Activated gamma-delta T cell treated with anti-CD3 and anti-CD28 coated beads, Interleukin-2, amount 50 U/mL, for 16 hours (primary cell): ENCODE measurements at regions not wholly inside any gene's neighbourhood (a gene's known extent, or its start where the extent isn't known, plus 50 kb on each side); places are given as distances from the start of the nearest gene placed in this dataset.
"Not testable (repeated sequence)": the region's sequence is repeated elsewhere in the genome, so short reads cannot be mapped to it uniquely, and the experiment has no call there.

Experiments used
- DNase-seq: peaks from one replicate; pipeline ENCODE4 v3.0.0-alpha.2; 2020; ENCODE audit warnings: low read depth

GRCh38 chr13:50274181-50274580 is 258.9 kb downstream of the KCNRG start:
- DNase-seq: no peak

- DNase-seq: no peak
Measured at GRCh38 chr13:50275392-50276063, 260.3 kb downstream of the KCNRG start.

GRCh38 chr13:50276550-50276949 is 261.3 kb downstream of the KCNRG start:
- DNase-seq: no peak

GRCh38 chr13:50277127-50277526 is 261.9 kb downstream of the KCNRG start:
- DNase-seq: no peak

GRCh38 chr13:50277906-50278305 is 262.7 kb downstream of the KCNRG start:
- no peak for DNase-seq

- no peak for DNase-seq
Measured at GRCh38 chr13:50280441-50280937, 265.2 kb downstream of the KCNRG start.

GRCh38 chr13:50282016-50282415 is 266.8 kb downstream of the KCNRG start:
- DNase-seq: no peak

GRCh38 chr13:50283017-50283416 is 267.8 kb downstream of the KCNRG start:
- no peak for DNase-seq

GRCh38 chr13:50284540-50284939 is 269.3 kb downstream of the KCNRG start:
- no peak for DNase-seq

GRCh38 chr13:50285283-50285682 is 270.0 kb downstream of the KCNRG start:
- DNase-seq: no peak

- DNase-seq: no peak
Measured at GRCh38 chr13:50286324-50286723, 271.1 kb downstream of the KCNRG start.

- no peak for DNase-seq
Measured at GRCh38 chr13:50290186-50290585, 274.9 kb downstream of the KCNRG start.

- no peak for DNase-seq
Measured at GRCh38 chr13:50291611-50292010, 276.4 kb downstream of the KCNRG start.

GRCh38 chr13:50292081-50292480 is 276.8 kb downstream of the KCNRG start:
- no peak for DNase-seq

GRCh38 chr13:50294425-50294824 is 279.2 kb downstream of the KCNRG start:
- DNase-seq: not testable (repeated sequence)

- DNase-seq: no peak
Measured at GRCh38 chr13:50299546-50300249, 284.5 kb downstream of the KCNRG start.

GRCh38 chr13:50303963-50304721 is 288.9 kb downstream of the KCNRG start:
- DNase-seq: no peak

GRCh38 chr13:50306156-50306555 is 290.9 kb downstream of the KCNRG start:
- DNase-seq: no peak

GRCh38 chr13:50309318-50309717 is 294.1 kb downstream of the KCNRG start:
- no peak for DNase-seq

- no peak for DNase-seq
Measured at GRCh38 chr13:50309882-50310594, 294.8 kb downstream of the KCNRG start.

- no peak for DNase-seq
Measured at GRCh38 chr13:50310734-50311133, 295.5 kb downstream of the KCNRG start.

- DNase-seq: no peak
Measured at GRCh38 chr13:50318887-50319286, 303.6 kb downstream of the KCNRG start.
